ENCODE measurements at regions not wholly inside any gene's neighbourhood (a gene's known extent, or its start where the extent isn't known, plus 50 kb on each side); places are given as distances from the start of the nearest gene placed in this dataset.

- H3K4me3 ChIP-seq (ENCODE audit: low read depth in 1 of 3, low read length in 3 of 3) = no peak overlapping the region
- no peaks in the 10 kb centered on the region for H3K36me3 ChIP-seq (ENCODE audit: control insufficient read depth in 3 of 3, insufficient read depth in 2 of 3, low read depth in 1 of 3, low read length in 3 of 3)
- no peaks in the 10 kb centered on the region for H3K27me3 ChIP-seq (ENCODE audit: control insufficient read depth in 3 of 3, insufficient read depth in 3 of 3, low read length in 3 of 3)
- no peak for DNase-seq
- no peak for FAIRE-seq
- H3K9me3 ChIP-seq (ENCODE audit: control insufficient read depth in 2 of 2, insufficient read depth in 1 of 2, low read depth in 1 of 2, low read length in 1 of 2) = no peaks in the 10 kb centered on the region
- no peaks in the 10 kb centered on the region for H3K4me1 ChIP-seq (ENCODE audit: control insufficient read depth in 3 of 3, insufficient read depth in 2 of 3, low read depth in 1 of 3, low read length in 2 of 3)
- 74 to 81% (median 76%) methylated on average over 3 of the region's 3 CpGs for WGBS, 3 donors
- H3K27ac ChIP-seq (ENCODE audit: low read depth in 1 of 3, low read length in 2 of 3) = no peak overlapping the region
These were observed 646.5 kb downstream of the SATB2 start for GRCh38 chr2:198811198-198811597.

- Histone ChIP-seq H3K4me3 (ENCODE audit: low read depth in 1 of 3, low read length in 3 of 3) (no peak overlapping the region), H3K9me3 (ENCODE audit: control insufficient read depth in 2 of 2, insufficient read depth in 1 of 2, low read depth in 1 of 2, low read length in 1 of 2) (no peaks in the 10 kb centered on the region), H3K27me3 (ENCODE audit: control insufficient read depth in 3 of 3, insufficient read depth in 3 of 3, low read length in 3 of 3) (no peaks in the 10 kb centered on the region), H3K36me3 (ENCODE audit: control insufficient read depth in 3 of 3, insufficient read depth in 2 of 3, low read depth in 1 of 3, low read length in 3 of 3) (no peaks in the 10 kb centered on the region), H3K27ac (ENCODE audit: low read depth in 1 of 3, low read length in 2 of 3) (no peak overlapping the region), H3K4me1 (ENCODE audit: control insufficient read depth in 3 of 3, insufficient read depth in 2 of 3, low read depth in 1 of 3, low read length in 2 of 3) (no peaks in the 10 kb centered on the region)
- DNase-seq (no peak), FAIRE-seq (no peak)
- 80 to 87% (median 87%) methylated on average over 3 of the region's 3 CpGs for WGBS, 3 donors
These were observed 647.8 kb downstream of the SATB2 start for GRCh38 chr2:198809976-198810375.

- no peak for DNase-seq
- WGBS, 3 donors = 79 to 97% (median 83%) methylated on average over 2 of the region's 2 CpGs
- Histone ChIP-seq H3K27ac (ENCODE audit: low read depth in 1 of 3, low read length in 2 of 3) (no peak overlapping the region), H3K4me3 (ENCODE audit: low read depth in 1 of 3, low read length in 3 of 3) (no peak overlapping the region), H3K4me1 (ENCODE audit: control insufficient read depth in 3 of 3, insufficient read depth in 2 of 3, low read depth in 1 of 3, low read length in 2 of 3) (no peaks in the 10 kb centered on the region), H3K36me3 (ENCODE audit: control insufficient read depth in 3 of 3, insufficient read depth in 2 of 3, low read depth in 1 of 3, low read length in 3 of 3) (no peaks in the 10 kb centered on the region), H3K27me3 (ENCODE audit: control insufficient read depth in 3 of 3, insufficient read depth in 3 of 3, low read length in 3 of 3) (no peaks in the 10 kb centered on the region), H3K9me3 (ENCODE audit: control insufficient read depth in 2 of 2, insufficient read depth in 1 of 2, low read depth in 1 of 2, low read length in 1 of 2) (no peaks in the 10 kb centered on the region)
- FAIRE-seq = no peak
These were observed 650.6 kb downstream of the SATB2 start for GRCh38 chr2:198807131-198807530.

GRCh38 chr2:198795419-198795818 lies 662.3 kb downstream of the SATB2 start:
- Histone ChIP-seq H3K36me3 (ENCODE audit: control insufficient read depth in 3 of 3, insufficient read depth in 2 of 3, low read depth in 1 of 3, low read length in 3 of 3) (no peaks in the 10 kb centered on the region), H3K9me3 (ENCODE audit: control insufficient read depth in 2 of 2, insufficient read depth in 1 of 2, low read depth in 1 of 2, low read length in 1 of 2) (no peaks in the 10 kb centered on the region), H3K4me1 (ENCODE audit: control insufficient read depth in 3 of 3, insufficient read depth in 2 of 3, low read depth in 1 of 3, low read length in 2 of 3) (no peaks in the 10 kb centered on the region), H3K27me3 (ENCODE audit: control insufficient read depth in 3 of 3, insufficient read depth in 3 of 3, low read length in 3 of 3) (no peaks in the 10 kb centered on the region), H3K4me3 (ENCODE audit: low read depth in 1 of 3, low read length in 3 of 3) (no peak overlapping the region), H3K27ac (ENCODE audit: low read depth in 1 of 3, low read length in 2 of 3) (no peak overlapping the region)
- DNase-seq (no peak), FAIRE-seq (no peak)
- 34 to 63% (median 38%) methylated on average over 2 of the region's 2 CpGs for WGBS, 3 donors

- WGBS, 3 donors = 0% methylated on average over 1 of the region's 1 CpG
- Histone ChIP-seq H3K27ac (ENCODE audit: low read depth in 1 of 3, low read length in 2 of 3) (no peak overlapping the region), H3K4me1 (ENCODE audit: control insufficient read depth in 3 of 3, insufficient read depth in 2 of 3, low read depth in 1 of 3, low read length in 2 of 3) (no peaks in the 10 kb centered on the region), H3K9me3 (ENCODE audit: control insufficient read depth in 2 of 2, insufficient read depth in 1 of 2, low read depth in 1 of 2, low read length in 1 of 2) (no peaks in the 10 kb centered on the region), H3K27me3 (ENCODE audit: control insufficient read depth in 3 of 3, insufficient read depth in 3 of 3, low read length in 3 of 3) (no peaks in the 10 kb centered on the region), H3K4me3 (ENCODE audit: low read depth in 1 of 3, low read length in 3 of 3) (no peak overlapping the region), H3K36me3 (ENCODE audit: control insufficient read depth in 3 of 3, insufficient read depth in 2 of 3, low read depth in 1 of 3, low read length in 3 of 3) (no peaks in the 10 kb centered on the region)
- FAIRE-seq (no peak), DNase-seq (no peak)
These were observed 666.1 kb downstream of the SATB2 start for GRCh38 chr2:198791623-198792022.

GRCh38 chr2:198788676-198789075 lies 669.1 kb downstream of the SATB2 start:
- H3K4me1 ChIP-seq (ENCODE audit: control insufficient read depth in 3 of 3, insufficient read depth in 2 of 3, low read depth in 1 of 3, low read length in 2 of 3) = no peaks in the 10 kb centered on the region
- 30 to 46% (median 45%) methylated on average over 2 of the region's 2 CpGs for WGBS, 3 donors
- no peaks in the 10 kb centered on the region for H3K36me3 ChIP-seq (ENCODE audit: control insufficient read depth in 3 of 3, insufficient read depth in 2 of 3, low read depth in 1 of 3, low read length in 3 of 3)
- no peaks in the 10 kb centered on the region for H3K27me3 ChIP-seq (ENCODE audit: control insufficient read depth in 3 of 3, insufficient read depth in 3 of 3, low read length in 3 of 3)
- no peak overlapping the region for H3K4me3 ChIP-seq (ENCODE audit: low read depth in 1 of 3, low read length in 3 of 3)
- H3K27ac ChIP-seq (ENCODE audit: low read depth in 1 of 3, low read length in 2 of 3) = no peak overlapping the region
- H3K9me3 ChIP-seq (ENCODE audit: control insufficient read depth in 2 of 2, insufficient read depth in 1 of 2, low read depth in 1 of 2, low read length in 1 of 2) = no peaks in the 10 kb centered on the region
- no peak for FAIRE-seq
- DNase-seq = no peak

- no peak overlapping the region for H3K4me3 ChIP-seq (ENCODE audit: low read depth in 1 of 3, low read length in 3 of 3)
- H3K9me3 ChIP-seq (ENCODE audit: control insufficient read depth in 2 of 2, insufficient read depth in 1 of 2, low read depth in 1 of 2, low read length in 1 of 2) = no peaks in the 10 kb centered on the region
- no peaks in the 10 kb centered on the region for H3K4me1 ChIP-seq (ENCODE audit: control insufficient read depth in 3 of 3, insufficient read depth in 2 of 3, low read depth in 1 of 3, low read length in 2 of 3)
- H3K27me3 ChIP-seq (ENCODE audit: control insufficient read depth in 3 of 3, insufficient read depth in 3 of 3, low read length in 3 of 3) = no peaks in the 10 kb centered on the region
- 80 to 83% (median 82%) methylated on average over 3 of the region's 3 CpGs for WGBS, 3 donors
- DNase-seq (no peak), FAIRE-seq (no peak)
- no peak overlapping the region for H3K27ac ChIP-seq (ENCODE audit: low read depth in 1 of 3, low read length in 2 of 3)
- no peaks in the 10 kb centered on the region for H3K36me3 ChIP-seq (ENCODE audit: control insufficient read depth in 3 of 3, insufficient read depth in 2 of 3, low read depth in 1 of 3, low read length in 3 of 3)
These were observed 675.0 kb downstream of the SATB2 start for GRCh38 chr2:198782734-198783133.

- WGBS, 3 donors = 51 to 71% (median 57%) methylated on average over 6 of the region's 6 CpGs
- Histone ChIP-seq H3K4me1 (ENCODE audit: control insufficient read depth in 3 of 3, insufficient read depth in 2 of 3, low read depth in 1 of 3, low read length in 2 of 3) (no peaks in the 10 kb centered on the region), H3K9me3 (ENCODE audit: control insufficient read depth in 2 of 2, insufficient read depth in 1 of 2, low read depth in 1 of 2, low read length in 1 of 2) (no peaks in the 10 kb centered on the region), H3K4me3 (ENCODE audit: low read depth in 1 of 3, low read length in 3 of 3) (no peak overlapping the region), H3K27me3 (ENCODE audit: control insufficient read depth in 3 of 3, insufficient read depth in 3 of 3, low read length in 3 of 3) (no peaks in the 10 kb centered on the region), H3K27ac (ENCODE audit: low read depth in 1 of 3, low read length in 2 of 3) (no peak overlapping the region), H3K36me3 (ENCODE audit: control insufficient read depth in 3 of 3, insufficient read depth in 2 of 3, low read depth in 1 of 3, low read length in 3 of 3) (no peaks in the 10 kb centered on the region)
- FAIRE-seq = no peak
- DNase-seq = no peak
These were observed 680.9 kb downstream of the SATB2 start for GRCh38 chr2:198776616-198777406.

- Histone ChIP-seq H3K4me3 (ENCODE audit: low read depth in 1 of 3, low read length in 3 of 3) (no peak overlapping the region), H3K9me3 (ENCODE audit: control insufficient read depth in 2 of 2, insufficient read depth in 1 of 2, low read depth in 1 of 2, low read length in 1 of 2) (no peaks in the 10 kb centered on the region), H3K36me3 (ENCODE audit: control insufficient read depth in 3 of 3, insufficient read depth in 2 of 3, low read depth in 1 of 3, low read length in 3 of 3) (no peaks in the 10 kb centered on the region), H3K27ac (ENCODE audit: low read depth in 1 of 3, low read length in 2 of 3) (no peak overlapping the region), H3K27me3 (ENCODE audit: control insufficient read depth in 3 of 3, insufficient read depth in 3 of 3, low read length in 3 of 3) (no peaks in the 10 kb centered on the region), H3K4me1 (ENCODE audit: control insufficient read depth in 3 of 3, insufficient read depth in 2 of 3, low read depth in 1 of 3, low read length in 2 of 3) (no peaks in the 10 kb centered on the region)
- 75 to 78% (median 76%) methylated on average over 5 of the region's 5 CpGs for WGBS, 3 donors
- DNase-seq (no peak), FAIRE-seq (no peak)
These were observed 682.0 kb downstream of the SATB2 start for GRCh38 chr2:198775737-198776136.

Data from small intestine (tissue), 7 donors.